ENCODE measurements at regions not wholly inside any gene's neighbourhood (a gene's known extent, or its start where the extent isn't known, plus 50 kb on each side); places are given as distances from the start of the nearest gene placed in this dataset.
"Not testable (repeated sequence)": the region's sequence is repeated elsewhere in the genome, so short reads cannot be mapped to it uniquely, and the experiment has no call there.

- no peak for DNase-seq (ENCODE audit: low read depth)
Observed at GRCh38 chr14:49946320-49947141, 53.6 kb downstream of the ARF6 start.

- DNase-seq (ENCODE audit: low read depth) = no peak
Observed at GRCh38 chr14:49947506-49947905, 54.6 kb downstream of the ARF6 start.

GRCh38 chr14:49950275-49951228, 57.7 kb downstream of the ARF6 start:
- DNase-seq (ENCODE audit: low read depth) = no peak

GRCh38 chr14:49951229-49951607, 58.3 kb downstream of the ARF6 start:
- no peak for DNase-seq (ENCODE audit: low read depth)

GRCh38 chr14:49951691-49952345, 58.9 kb downstream of the ARF6 start:
- DNase-seq (ENCODE audit: low read depth) = no peak

- no peak for DNase-seq (ENCODE audit: low read depth)
Observed at GRCh38 chr14:49953196-49953595, 60.3 kb downstream of the ARF6 start.

GRCh38 chr14:49954171-49954631, 61.3 kb downstream of the ARF6 start:
- DNase-seq (ENCODE audit: low read depth) = no peak

GRCh38 chr14:49955024-49955423, 62.1 kb downstream of the ARF6 start:
- DNase-seq (ENCODE audit: low read depth) = no peak

- DNase-seq (ENCODE audit: low read depth) = no peak
Observed at GRCh38 chr14:49957089-49957852, 64.4 kb downstream of the ARF6 start.

- no peak for DNase-seq (ENCODE audit: low read depth)
Observed at GRCh38 chr14:49959822-49960408, 67.0 kb downstream of the ARF6 start.

GRCh38 chr14:49960453-49960852, 67.6 kb downstream of the ARF6 start:
- DNase-seq (ENCODE audit: low read depth) = no peak

- DNase-seq (ENCODE audit: low read depth) = no peak
Observed at GRCh38 chr14:49961270-49962222, 68.7 kb downstream of the ARF6 start.

GRCh38 chr14:49962621-49963020, 69.7 kb downstream of the ARF6 start:
- DNase-seq (ENCODE audit: low read depth) = no peak

- DNase-seq (ENCODE audit: low read depth) = not testable (repeated sequence)
Observed at GRCh38 chr14:49965068-49965651, 72.3 kb downstream of the ARF6 start.

GRCh38 chr14:49966304-49966809, 73.5 kb downstream of the ARF6 start:
- DNase-seq (ENCODE audit: low read depth) = no peak

- no peak for DNase-seq (ENCODE audit: low read depth)
Observed at GRCh38 chr14:49966971-49967630, 74.2 kb downstream of the ARF6 start.

- no peak for DNase-seq (ENCODE audit: low read depth)
Observed at GRCh38 chr14:49969961-49970360, 77.1 kb downstream of the ARF6 start.

GRCh38 chr14:49970474-49971147, 77.7 kb downstream of the ARF6 start:
- DNase-seq (ENCODE audit: low read depth) = no peak
